HCT116 (cell line): ENCODE measurements at regions not wholly inside any gene's neighbourhood (a gene's known extent, or its start where the extent isn't known, plus 50 kb on each side); places are given as distances from the start of the nearest gene placed in this dataset.

Source experiments
- ATAC-seq: fragments of 200-7000 bp; cut with Tn5 transposase; 2 replicates; pipeline ENCODE4 v1.9.1; 2020; ENCODE audit warnings: mild to moderate bottlenecking, moderate library complexity
- BruUV-seq: library from RNA; stranded (reverse); fragments of 400-500 nt; replicated peaks from 2 replicates; lab custom pipeline; 2021; lab: Mats Ljungman, UMichigan
- CTCF ChIA-PET: fragments of 300-600 bp; sonication (Branson Sonifier 250); formaldehyde crosslinking; loops from one replicate; lab custom pipeline; 2021; ENCODE audit warnings: antibody characterized with exemption; lab: Charles Lee
- POLR2A ChIA-PET: fragments of 300-600, 350-600 bp; sonication (Branson Sonifier 250); formaldehyde crosslinking; loops from one replicate; lab custom pipeline; 2021; ENCODE audit warnings: antibody characterized with exemption; lab: Charles Lee
- RAD21 ChIA-PET, 2 experiments: fragments of 300-600 bp; sonication (Branson Sonifier 250); formaldehyde crosslinking; loops; one replicate each; lab custom pipeline; 2023; ENCODE audit warnings: low total read pairs in 2 of 2; ENCODE audit not compliant: uncharacterized antibody in 2 of 2, unreplicated experiment in 2 of 2, low non-redundant PET in 1 of 2; lab: Charles Lee
- DNase-seq: peaks from one replicate; pipeline ENCODE4 v3.0.0-alpha.2; 2010; ENCODE audit warnings: low read depth, low spot score
- H2AFZ ChIP-seq: fragments of 200-600 bp; shearing (Covaris generic), sonication (generic); 2 replicates; pipeline ENCODE4 v1.6.1; 2017; ENCODE audit warnings: low read depth, mixed run types, mixed read lengths, antibody characterized with exemption, low read length; ENCODE audit not compliant: poor library complexity, severe bottlenecking
- H3K27ac ChIP-seq: 2 replicates; pipeline ENCODE4 v1.5.1; 2012; ENCODE audit warnings: low read depth, low read length
- H3K27me3 ChIP-seq: fragments of 200-600 bp; sonication (generic); 2 replicates; pipeline ENCODE4 v1.6.1; 2016; ENCODE audit warnings: mixed run types, low read length, mixed read lengths; ENCODE audit not compliant: insufficient read depth
- H3K36me3 ChIP-seq, 2 experiments: fragments of 200-500 bp in 1 of 2; fragments of 200-600 bp in 1 of 2; sonication (Bioruptor generic) in 1 of 2; sonication (generic) in 1 of 2; 2 replicates each; pipeline versions ENCODE4 v1.5.1 to v1.6.1; 2014 to 2016; ENCODE audit warnings: low read length in 2 of 2, inconsistent platforms in 1 of 2, mixed read lengths in 1 of 2, mixed run types in 1 of 2; ENCODE audit not compliant: insufficient read depth in 2 of 2, control insufficient read depth in 1 of 2
- H3K4me1 ChIP-seq, 2 experiments: fragments of 200-600 bp in 1 of 2; sonication (generic) in 1 of 2; 2 replicates each; pipeline versions ENCODE4 v1.5.1 to v1.6.1; 2012 to 2017; ENCODE audit warnings: low read length in 2 of 2, inconsistent platforms in 1 of 2, mild to moderate bottlenecking in 1 of 2, mixed read lengths in 1 of 2, mixed run types in 1 of 2, moderate library complexity in 1 of 2; ENCODE audit not compliant: insufficient read depth in 2 of 2, control insufficient read depth in 1 of 2
- H3K4me2 ChIP-seq: fragments of 200-600 bp; sonication (generic); 2 replicates; pipeline ENCODE4 v1.6.1; 2017; ENCODE audit warnings: mixed run types, low read length, mixed read lengths
- H3K4me3 ChIP-seq, 2 experiments: fragments of 200-600 bp in 1 of 2; sonication (generic) in 1 of 2; replicated peaks in 1 of 2; 2 replicates each; pipeline ENCODE4 v1.5.1; 2011 to 2016; ENCODE audit warnings: low read length in 2 of 2, control low read depth in 1 of 2, low read depth in 1 of 2, mild to moderate bottlenecking in 1 of 2, mixed read lengths in 1 of 2, mixed run types in 1 of 2
- H3K79me2 ChIP-seq: fragments of 200-600 bp; sonication (generic); 2 replicates; pipeline ENCODE4 v1.6.1; 2017; ENCODE audit warnings: mild to moderate bottlenecking, mixed run types, low read length, moderate library complexity, mixed read lengths; ENCODE audit not compliant: insufficient read depth
- H3K9ac ChIP-seq: fragments of 200-600 bp; sonication (generic); 2 replicates; pipeline ENCODE4 v1.6.1; 2016; ENCODE audit warnings: low read length, mixed read lengths
- H3K9me2 ChIP-seq: fragments of 200-600 bp; sonication (generic), shearing (Covaris generic); 2 replicates; pipeline ENCODE4 v1.6.1; 2017; ENCODE audit warnings: mixed run types, mild to moderate bottlenecking, moderate library complexity; ENCODE audit not compliant: insufficient read depth
- H3K9me3 ChIP-seq, 2 experiments: fragments of 200-500 bp in 1 of 2; fragments of 200-600 bp in 1 of 2; sonication (Bioruptor generic) in 1 of 2; sonication (generic) in 1 of 2; 2 replicates each; pipeline ENCODE4 v1.6.1; 2014 to 2017; ENCODE audit warnings: low read length in 2 of 2, mixed read lengths in 2 of 2, inconsistent platforms in 1 of 2, low read depth in 1 of 2, mild to moderate bottlenecking in 1 of 2, mixed run types in 1 of 2, moderate library complexity in 1 of 2; ENCODE audit not compliant: control insufficient read depth in 1 of 2, insufficient read depth in 1 of 2
- H4K20me1 ChIP-seq: fragments of 200-600 bp; sonication (generic), shearing (Covaris generic); 2 replicates; pipeline ENCODE4 v1.6.1; 2017; ENCODE audit warnings: mixed run types, mild to moderate bottlenecking, moderate library complexity; ENCODE audit not compliant: insufficient read depth
- CEBPB ChIP-seq: IDR thresholded peaks from 2 replicates; pipeline ENCODE4 v1.6.1; 2012; ENCODE audit warnings: low read depth
- EGR1 ChIP-seq: IDR thresholded peaks from 2 replicates; pipeline ENCODE4 v1.6.1; 2012; ENCODE audit warnings: low read depth
- ELF1 ChIP-seq: IDR thresholded peaks from 2 replicates; pipeline ENCODE4 v1.6.1; 2012; ENCODE audit warnings: low read depth, borderline replicate concordance
- EZH2 ChIP-seq: fragments of 200-600 bp; sonication (generic); IDR thresholded peaks from 2 replicates; pipeline ENCODE4 v1.6.1; 2017; ENCODE audit warnings: antibody characterized with exemption, mixed run types
- EZH2phosphoT487 ChIP-seq: fragments of 200-600 bp; IDR thresholded peaks from 2 replicates; pipeline ENCODE4 v1.6.1; 2018; ENCODE audit warnings: antibody characterized with exemption, borderline replicate concordance
- FOSL1 ChIP-seq: IDR thresholded peaks from 2 replicates; pipeline ENCODE4 v1.6.1; 2012; ENCODE audit warnings: low read depth
- MAX ChIP-seq: IDR thresholded peaks from 2 replicates; pipeline ENCODE4 v1.6.1; 2012
- POLR2AphosphoS5 ChIP-seq: IDR thresholded peaks from 2 replicates; pipeline ENCODE4 v1.6.1; 2011; ENCODE audit warnings: mild to moderate bottlenecking, low read depth, low read length, moderate library complexity
- RAD21 ChIP-seq: IDR thresholded peaks from 2 replicates; pipeline ENCODE4 v1.6.1; 2012; ENCODE audit warnings: low read depth, mild to moderate bottlenecking
- TCF7L2 ChIP-seq: IDR thresholded peaks from 2 replicates; pipeline ENCODE4 v1.7.0; 2011; ENCODE audit warnings: borderline replicate concordance, inconsistent platforms; ENCODE audit not compliant: insufficient read depth, insufficient read length; ENCODE audit errors: extremely low read depth
- YY1 ChIP-seq: IDR thresholded peaks from 2 replicates; pipeline ENCODE4 v1.6.1; 2011; ENCODE audit warnings: low read length, low read depth, moderate library complexity, mild to moderate bottlenecking; ENCODE audit not compliant: insufficient replicate concordance; ENCODE audit errors: extremely low read depth
- ZFX ChIP-seq: fragments of 450-650 bp; IDR thresholded peaks from 2 replicates; pipeline ENCODE4 v1.6.1; 2017
- intact Hi-C: fragments of 100-400 bp; cut with micrococcal nuclease; formaldehyde crosslinking; loops from 2 replicates; pipeline ENCODE4 v1.10.0; 2022

- intact Hi-C loops = loop anchor here (10.0 kb wide), 3 partner anchors 63 to 403 kb away; no protein-coding TSS in a partner anchor
- Histone ChIP-seq H3K9me3 (no peaks in the 10 kb centered on the region), H3K9me2 (no peaks in the 10 kb centered on the region), H3K27me3 (no peaks in the 10 kb centered on the region), H3K4me1 (no peaks in the 10 kb centered on the region), H4K20me1 (no peaks in the 10 kb centered on the region), H3K4me2 (no peak overlapping the region), H3K9ac (no peak overlapping the region), H3K4me3 (no peak overlapping the region), H3K36me3 (no peaks in the 10 kb centered on the region), H3K79me2 (no peaks in the 10 kb centered on the region), H3K27ac (no peak overlapping the region), H2AFZ (no peak overlapping the region)
- TF ChIP-seq YY1 = no peak
- no peak for TF ChIP-seq EZH2
- TF ChIP-seq RAD21 = no peak
- TF ChIP-seq FOSL1 = no peak
- DNase-seq = no peak
- POLR2A ChIA-PET = no interaction called here
- ATAC-seq = no peak
- no TSS peak for BruUV-seq
- CTCF ChIA-PET = no interaction called here
- RAD21 ChIA-PET = no interaction called here
Measured at GRCh38 chr9:7237473-7238246, 479.9 kb downstream of the KDM4C start.

- Histone ChIP-seq H4K20me1 (no peaks in the 10 kb centered on the region), H3K9me2 (no peaks in the 10 kb centered on the region), H3K4me3 (no peak overlapping the region), H3K9me3 (no peaks in the 10 kb centered on the region), H3K36me3 (no peaks in the 10 kb centered on the region), H3K9ac (no peak overlapping the region), H3K79me2 (no peaks in the 10 kb centered on the region), H3K27me3 (no peaks in the 10 kb centered on the region; the same call in 1 of the 2 replicates), H2AFZ (no peak overlapping the region), H3K4me1 (no peaks in the 10 kb centered on the region)
- BruUV-seq = no TSS peak
- ChIA-PET RAD21 (no interaction called here), CTCF (no interaction called here), POLR2A (no interaction called here)
- ATAC-seq (no peak), DNase-seq (no peak)
- intact Hi-C loops = loop anchor here (10.0 kb wide), 3 partner anchors 61 to 401 kb away; no protein-coding TSS in a partner anchor
- TF ChIP-seq TCF7L2 (no peak), ELF1 (no peak), ZFX (no peak), POLR2AphosphoS5 (no peak), MAX (no peak), CEBPB (no peak), EGR1 (no peak), FOSL1 (no peak), EZH2phosphoT487 (no peak)
- TF ChIP-seq, all 23 proteins: peak for 0
- no peak overlapping the region for H3K4me2 ChIP-seq
- H3K27ac ChIP-seq = no peak overlapping the region
Measured at GRCh38 chr9:7236186-7236585, 478.4 kb downstream of the KDM4C start.
